Activated T-helper 1 cell treated with anti-CD3 and anti-CD28 coated beads, Interleukin-12 subunit alpha, Interleukin-12 subunit beta, Interleukin-2, Interleukin-4 antibody, amounts not matched to agents 30 ng/mL and 10 ng/mL and 1 ng/mL, durations not matched to agents 14 hours and 24 hours and 36 hours (primary cell): ENCODE measurements at regions not wholly inside any gene's neighbourhood (a gene's known extent, or its start where the extent isn't known, plus 50 kb on each side); places are given as distances from the start of the nearest gene placed in this dataset.

Experiments
- DNase-seq: peaks from one replicate; pipeline ENCODE4 v3.0.0; 2021; ENCODE audit warnings: low spot score
- H3K27ac Mint-ChIP-seq: one replicate; pipeline ENCODE4 v1.8.0; 2021; ENCODE audit warnings: mild to moderate bottlenecking, mixed read lengths
- H3K27me3 Mint-ChIP-seq: one replicate; pipeline ENCODE4 v1.8.0; 2022; ENCODE audit warnings: mild to moderate bottlenecking, moderate library complexity, mixed read lengths; ENCODE audit not compliant: insufficient read depth
- H3K36me3 Mint-ChIP-seq: one replicate; pipeline ENCODE4 v1.8.0; 2021; ENCODE audit warnings: low read depth, mixed read lengths
- H3K4me1 Mint-ChIP-seq: one replicate; pipeline ENCODE4 v1.8.0; 2021; ENCODE audit warnings: low read depth, mixed read lengths
- H3K4me3 Mint-ChIP-seq: one replicate; pipeline ENCODE4 v1.8.0; 2021; ENCODE audit warnings: mild to moderate bottlenecking, moderate library complexity, mixed read lengths
- H3K9me3 Mint-ChIP-seq: one replicate; pipeline ENCODE4 v1.8.0; 2021; ENCODE audit warnings: mixed read lengths
- intact Hi-C: fragments of 100-400 bp; cut with micrococcal nuclease; formaldehyde crosslinking; loops from one replicate; pipeline ENCODE4 v1.15.1; 2024

GRCh38 chr2:446963-447530, 159.2 kb upstream of the ALKAL2 start:
- Mint-ChIP-seq H3K4me3 (no peak overlapping the region), H3K9me3 (no peaks in the 10 kb centered on the region), H3K36me3 (no peaks in the 10 kb centered on the region), H3K27me3 (no peaks in the 10 kb centered on the region), H3K27ac (no peak overlapping the region), H3K4me1 (peaks cover 12% of the 10 kb centered on the region)
- intact Hi-C loops = no loop called here
- no peak for DNase-seq

DNA sequence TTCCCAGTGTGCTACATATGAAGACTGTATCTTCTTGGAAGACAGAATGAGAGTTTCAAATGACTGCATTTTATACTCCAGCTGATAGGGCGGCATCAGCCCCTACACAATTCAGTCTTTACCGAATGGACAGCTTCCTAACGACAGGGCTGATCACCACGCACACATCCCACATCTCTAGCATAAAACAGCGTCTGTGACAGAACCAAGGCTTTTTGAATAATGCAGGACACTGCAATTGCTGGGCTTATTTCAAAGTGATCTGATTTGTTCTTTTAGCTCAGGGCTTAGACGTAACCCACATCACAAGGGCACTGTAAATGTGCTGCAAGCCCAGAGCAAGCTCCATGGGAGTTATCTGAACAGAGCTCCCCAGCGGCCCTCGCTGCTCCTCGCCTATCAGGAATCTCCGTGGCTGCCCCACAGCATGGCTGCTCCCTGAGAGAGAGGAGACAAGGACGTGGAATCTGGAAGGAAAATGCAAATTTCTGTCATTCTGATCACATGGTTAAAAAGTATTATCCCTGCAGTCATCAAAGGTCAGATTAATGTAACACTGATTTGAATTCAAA, 158.5 kb upstream of the ALKAL2 start:
- no peak overlapping the region for H3K4me3 Mint-ChIP-seq
- H3K36me3 Mint-ChIP-seq = no peaks in the 10 kb centered on the region
- no peak overlapping the region for H3K27ac Mint-ChIP-seq
- no peaks in the 10 kb centered on the region for H3K27me3 Mint-ChIP-seq
- peaks cover 12% of the 10 kb centered on the region for H3K4me1 Mint-ChIP-seq
- intact Hi-C loops = no loop called here
- DNase-seq = no peak
- no peaks in the 10 kb centered on the region for H3K9me3 Mint-ChIP-seq

DNA sequence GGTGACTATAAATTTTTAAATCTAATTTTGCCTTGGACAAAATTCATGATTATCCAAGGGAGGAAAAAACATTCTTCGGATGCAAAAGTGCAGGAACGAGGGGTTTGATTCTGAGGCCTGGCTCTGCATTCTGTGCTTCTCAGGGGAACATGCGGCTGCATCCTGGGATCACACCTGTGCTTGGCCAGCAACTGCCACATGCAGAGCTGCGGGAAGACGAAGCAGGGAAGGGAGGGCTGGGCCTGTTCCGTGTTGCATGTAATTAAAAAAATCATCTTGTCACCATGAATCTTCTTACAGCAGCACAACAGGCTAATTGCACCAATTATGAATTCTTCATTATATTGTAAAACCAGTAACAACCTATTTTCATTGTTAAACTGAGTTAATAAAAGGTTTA, 158.0 kb upstream of the ALKAL2 start:
- no peak overlapping the region for H3K4me3 Mint-ChIP-seq
- no peaks in the 10 kb centered on the region for H3K36me3 Mint-ChIP-seq

DNA sequence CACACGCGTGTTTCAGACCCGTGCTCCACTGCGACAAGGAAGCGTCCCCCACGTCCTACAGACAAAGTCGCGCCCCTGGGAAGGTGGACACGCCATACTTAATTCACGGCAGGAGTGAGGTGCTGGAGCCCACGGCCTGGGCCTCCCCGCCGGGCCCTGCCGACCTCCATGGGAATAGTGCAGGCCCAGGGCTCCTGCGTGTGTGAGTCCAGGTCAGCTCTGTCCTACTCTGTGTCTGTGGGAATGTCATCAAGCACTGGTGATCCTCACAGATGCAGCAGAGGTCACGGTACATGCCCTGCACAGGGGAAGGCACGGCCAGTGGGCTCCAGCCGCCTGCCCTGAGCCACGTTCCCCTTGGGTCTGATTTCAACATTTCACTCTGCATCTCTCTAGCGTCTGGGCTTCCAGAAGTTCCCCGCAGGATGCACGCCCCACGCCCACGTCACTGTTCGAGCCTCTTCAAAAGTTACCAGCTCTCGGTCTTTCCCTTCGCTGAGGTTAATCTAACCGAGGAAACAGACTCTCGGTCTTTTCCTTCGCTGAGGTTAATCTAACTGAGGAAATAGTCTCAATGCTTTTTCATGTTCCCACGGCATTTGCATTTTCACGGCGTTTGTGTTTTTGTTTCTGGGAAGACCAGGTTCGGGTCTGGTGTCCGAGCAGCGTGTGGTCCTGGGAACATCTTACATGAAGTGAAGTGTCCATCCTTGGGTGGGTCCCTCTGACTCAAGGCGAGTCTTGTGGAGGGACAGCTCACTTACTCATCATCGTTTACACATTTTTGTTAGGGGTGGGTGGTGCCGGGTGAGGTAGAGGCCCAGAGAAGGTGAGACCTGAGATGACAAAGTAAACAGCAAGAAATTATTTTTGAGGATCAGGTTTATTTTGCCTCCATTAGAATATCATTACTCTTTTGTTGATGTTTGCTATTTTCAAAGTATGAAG, 157.3 kb upstream of the ALKAL2 start:
- intact Hi-C loops = no loop called here
- Mint-ChIP-seq H3K4me3 (peak overlapping the region; percentile 24), H3K9me3 (no peaks in the 10 kb centered on the region), H3K36me3 (no peaks in the 10 kb centered on the region), H3K4me1 (peaks cover 12% of the 10 kb centered on the region), H3K27me3 (no peaks in the 10 kb centered on the region), H3K27ac (peak overlapping the region; percentile 58)
- DNase-seq = peak; percentile 29

More for the DNA sequence above, 158.0 kb upstream of the ALKAL2 start:
- no peak overlapping the region for H3K27ac Mint-ChIP-seq
- peaks cover 12% of the 10 kb centered on the region for H3K4me1 Mint-ChIP-seq
- no peak for DNase-seq
- no peaks in the 10 kb centered on the region for H3K9me3 Mint-ChIP-seq
- intact Hi-C loops = no loop called here
- H3K27me3 Mint-ChIP-seq = no peaks in the 10 kb centered on the region

DNA sequence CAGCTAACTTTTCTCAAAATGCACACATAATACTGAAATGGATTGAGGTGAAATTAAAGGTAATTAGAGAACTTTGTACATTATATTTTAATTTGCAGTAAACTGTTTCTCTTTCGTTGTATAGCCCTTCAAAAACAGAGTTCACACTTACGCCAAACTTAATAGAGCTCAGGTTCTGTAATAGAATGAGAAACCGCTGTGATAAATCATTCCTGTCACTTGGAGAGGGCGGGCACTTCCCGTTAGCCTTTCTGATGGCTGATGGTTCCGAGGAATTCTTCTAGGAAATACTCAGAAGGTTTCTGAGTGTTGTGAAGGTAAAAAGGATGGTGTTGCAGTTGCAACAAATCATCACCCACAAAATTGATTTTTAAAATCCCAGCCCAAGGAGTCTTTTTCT, 155.8 kb upstream of the ALKAL2 start:
- no peak overlapping the region for H3K4me3 Mint-ChIP-seq
- DNase-seq = no peak
- no peaks in the 10 kb centered on the region for H3K27me3 Mint-ChIP-seq

DNA sequence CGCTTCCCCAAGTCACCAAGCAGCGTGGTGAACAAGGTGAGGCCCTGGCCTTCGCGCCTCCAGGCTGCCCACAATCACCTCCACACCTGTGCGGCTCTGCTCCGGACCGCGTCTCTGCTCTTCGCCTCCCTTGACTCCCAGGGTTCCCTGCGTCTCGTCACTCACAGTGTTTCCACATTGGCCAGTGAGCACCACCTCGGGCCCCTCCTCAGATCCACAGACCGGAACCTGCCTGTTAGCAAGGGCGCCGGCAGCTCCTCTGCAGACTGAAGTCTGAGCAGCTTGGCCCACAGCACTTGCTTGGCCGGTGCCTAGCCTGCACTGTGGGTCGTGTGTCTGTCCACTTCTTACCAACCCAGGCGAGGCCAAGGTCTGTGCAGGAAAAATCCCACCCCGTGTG, 155.3 kb upstream of the ALKAL2 start:
- Mint-ChIP-seq H3K4me1 (peaks cover 20% of the 10 kb centered on the region), H3K9me3 (no peaks in the 10 kb centered on the region), H3K4me3 (no peak overlapping the region), H3K36me3 (no peaks in the 10 kb centered on the region), H3K27ac (no peak overlapping the region), H3K27me3 (no peaks in the 10 kb centered on the region)
- intact Hi-C loops = no loop called here
- DNase-seq = no peak

More for the DNA sequence above, 155.8 kb upstream of the ALKAL2 start:
- no peak overlapping the region for H3K27ac Mint-ChIP-seq
- H3K9me3 Mint-ChIP-seq = no peaks in the 10 kb centered on the region
- peaks cover 15% of the 10 kb centered on the region for H3K4me1 Mint-ChIP-seq
- intact Hi-C loops = no loop called here
- no peaks in the 10 kb centered on the region for H3K36me3 Mint-ChIP-seq

- peaks cover 32% of the 10 kb centered on the region for H3K4me1 Mint-ChIP-seq
- DNase-seq = no peak
- no peaks in the 10 kb centered on the region for H3K36me3 Mint-ChIP-seq
- no peak overlapping the region for H3K4me3 Mint-ChIP-seq
- no peak overlapping the region for H3K27ac Mint-ChIP-seq
- intact Hi-C loops = no loop called here
- H3K9me3 Mint-ChIP-seq = no peaks in the 10 kb centered on the region
- H3K27me3 Mint-ChIP-seq = no peaks in the 10 kb centered on the region
Observed at GRCh38 chr2:441258-442022, 153.5 kb upstream of the ALKAL2 start.

DNA sequence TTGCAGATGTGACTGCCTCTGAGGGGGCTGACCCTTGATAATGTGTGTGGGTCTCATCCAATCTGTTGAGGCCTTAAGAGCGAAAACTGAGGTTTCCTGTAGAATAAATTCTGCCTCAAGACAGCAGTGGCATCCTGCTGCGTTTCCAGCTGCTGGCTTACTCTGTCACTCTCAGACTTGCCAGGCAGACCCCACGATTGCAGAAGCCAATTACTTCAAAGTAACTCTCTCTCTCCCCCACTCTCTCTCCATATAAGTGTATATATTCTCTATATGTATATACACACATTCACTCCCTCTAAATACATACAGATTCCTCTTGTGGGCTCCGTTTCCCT, 152.5 kb upstream of the ALKAL2 start:
- Mint-ChIP-seq H3K36me3 (no peaks in the 10 kb centered on the region), H3K4me3 (no peak overlapping the region), H3K27me3 (no peaks in the 10 kb centered on the region), H3K4me1 (peaks cover 27% of the 10 kb centered on the region), H3K27ac (no peak overlapping the region), H3K9me3 (no peaks in the 10 kb centered on the region)
- intact Hi-C loops = no loop called here
- no peak for DNase-seq

DNA sequence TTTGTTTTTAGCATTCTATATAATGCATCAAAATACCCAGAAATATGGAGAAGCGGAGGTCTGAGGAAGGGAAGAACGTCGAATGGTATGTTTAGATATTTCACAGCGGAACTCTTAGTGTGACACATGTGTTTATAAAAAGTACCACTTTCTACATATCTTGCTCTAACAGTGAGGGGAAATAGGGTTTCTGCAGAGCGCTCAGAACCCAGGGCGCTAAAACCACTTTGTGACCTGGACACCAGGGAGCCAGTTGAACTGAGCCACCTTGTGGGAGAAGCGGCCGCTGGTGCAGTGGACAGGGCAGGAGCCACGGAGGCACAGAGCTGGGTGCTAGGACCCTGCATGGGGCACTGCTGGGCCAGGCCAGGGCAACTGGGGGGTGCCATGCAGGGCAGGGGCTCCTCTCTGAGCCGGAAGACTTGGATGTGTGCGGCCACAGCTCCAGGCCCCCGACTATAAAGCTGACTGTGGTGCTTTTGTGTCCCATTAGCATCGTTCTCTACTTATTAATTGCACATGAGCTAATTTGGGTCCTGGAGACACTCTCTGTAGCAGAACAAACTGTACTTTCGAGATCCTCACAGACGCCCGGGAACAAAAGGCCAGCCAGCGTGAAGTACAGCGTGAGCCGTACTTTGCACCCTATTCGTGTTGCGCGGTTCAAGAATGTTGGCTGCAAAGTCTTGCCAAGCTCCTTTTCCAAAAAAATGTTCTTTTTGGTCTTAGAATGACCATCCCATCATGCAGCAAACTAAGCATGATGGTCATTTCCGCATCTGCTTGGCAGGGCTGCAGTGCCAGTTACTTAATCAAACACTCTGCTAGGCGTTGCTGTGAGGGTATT, 151.9 kb upstream of the ALKAL2 start:
- intact Hi-C loops = no loop called here
- H3K27ac Mint-ChIP-seq = no peak overlapping the region
- H3K4me1 Mint-ChIP-seq = peaks cover 24% of the 10 kb centered on the region
- no peaks in the 10 kb centered on the region for H3K36me3 Mint-ChIP-seq
- peaks cover 2% of the 10 kb centered on the region for H3K27me3 Mint-ChIP-seq
- no peak overlapping the region for H3K4me3 Mint-ChIP-seq
- DNase-seq = no peak
- no peaks in the 10 kb centered on the region for H3K9me3 Mint-ChIP-seq

DNA sequence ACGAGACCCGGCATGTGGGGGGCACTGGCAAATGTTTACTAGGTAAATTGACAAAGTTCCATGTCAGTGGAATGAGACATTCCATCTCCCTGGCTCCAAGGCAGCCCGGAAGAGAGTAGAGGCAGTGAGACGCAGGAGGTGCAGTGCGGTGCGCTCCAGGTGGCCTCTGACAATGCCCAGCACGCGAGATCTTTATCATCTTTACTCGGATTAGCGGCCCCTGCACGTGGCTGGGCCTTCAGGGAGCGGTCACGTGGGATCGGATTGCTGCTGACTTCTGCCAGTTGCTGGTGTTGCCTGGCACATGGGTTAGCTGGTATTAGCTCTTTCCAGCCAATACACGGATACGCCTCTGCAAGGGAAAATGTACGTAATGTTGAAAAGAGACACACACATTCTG, 151.2 kb upstream of the ALKAL2 start:
- Mint-ChIP-seq H3K4me1 (peaks cover 30% of the 10 kb centered on the region), H3K27ac (no peak overlapping the region), H3K9me3 (no peaks in the 10 kb centered on the region), H3K27me3 (peaks cover 4% of the 10 kb centered on the region), H3K4me3 (no peak overlapping the region), H3K36me3 (no peaks in the 10 kb centered on the region)
- intact Hi-C loops = no loop called here
- no peak for DNase-seq

DNA sequence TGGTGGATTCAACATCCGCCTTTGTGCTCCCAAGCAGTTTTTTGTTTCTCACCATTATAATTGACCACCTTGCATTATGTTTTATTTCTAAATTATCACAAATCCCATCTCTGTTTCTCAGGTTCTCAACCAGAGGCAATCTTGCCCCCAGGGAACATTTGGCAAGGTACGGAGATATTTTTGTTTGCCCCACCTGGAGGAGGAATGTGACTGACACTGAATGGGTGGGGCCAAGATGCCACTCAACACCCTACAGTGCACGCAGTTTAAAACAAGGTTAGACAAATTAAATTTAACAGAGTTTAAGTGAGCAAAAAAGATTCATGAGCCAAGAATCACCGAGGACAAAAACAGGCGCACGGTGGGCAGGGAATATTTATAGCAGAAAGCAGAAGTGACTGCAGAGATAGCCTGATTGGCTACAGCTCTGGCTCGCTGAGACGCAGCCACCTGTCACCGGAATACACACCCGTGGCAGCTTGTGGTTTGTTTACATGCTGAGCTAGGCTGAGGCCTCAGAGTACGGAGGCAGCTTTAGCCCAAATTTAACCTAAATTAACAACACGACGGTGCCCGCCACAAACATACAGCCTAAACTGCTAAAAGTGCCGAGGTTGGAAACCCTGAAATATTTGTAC, 150.0 kb upstream of the ALKAL2 start:
- Mint-ChIP-seq H3K27me3 (peaks cover 4% of the 10 kb centered on the region), H3K4me1 (peaks cover 30% of the 10 kb centered on the region), H3K4me3 (peak overlapping the region; percentile 57), H3K36me3 (no peaks in the 10 kb centered on the region), H3K9me3 (no peaks in the 10 kb centered on the region), H3K27ac (peak overlapping the region; percentile 38)
- intact Hi-C loops = loop anchor here (1.0 kb wide), 1 partner anchor 8 kb away; no protein-coding TSS in a partner anchor
- DNase-seq = peak; percentile 62

GRCh38 chr2:437180-437579, 149.3 kb upstream of the ALKAL2 start:
- peaks cover 4% of the 10 kb centered on the region for H3K27me3 Mint-ChIP-seq
- H3K27ac Mint-ChIP-seq = no peak overlapping the region
- H3K4me1 Mint-ChIP-seq = peaks cover 30% of the 10 kb centered on the region
- no peaks in the 10 kb centered on the region for H3K36me3 Mint-ChIP-seq
- no peak for DNase-seq
- intact Hi-C loops = no loop called here
- H3K9me3 Mint-ChIP-seq = no peaks in the 10 kb centered on the region
- peak overlapping the region; percentile 57 for H3K4me3 Mint-ChIP-seq
